Bronchial epithelial cell (primary cell): ENCODE measurements at regions not wholly inside any gene's neighbourhood (a gene's known extent, or its start where the extent isn't known, plus 50 kb on each side); places are given as distances from the start of the nearest gene placed in this dataset.

Experiments used
- DNase-seq: peaks from one replicate; pipeline ENCODE4 v3.0.0-alpha.2; 2010; ENCODE audit warnings: low read depth
- FAIRE-seq: peaks from 2 replicates; lab custom pipeline; 2011; peaks lifted over from hg19 to GRCh38; lab: Jason Lieb, UNC
- H3K27me3 ChIP-seq: 2 replicates; pipeline ENCODE4 v1.5.1; 2011; ENCODE audit warnings: low read length; ENCODE audit not compliant: control insufficient read depth, insufficient read depth
- H3K36me3 ChIP-seq: 2 replicates; pipeline ENCODE4 v1.5.1; 2011; ENCODE audit warnings: low read length; ENCODE audit not compliant: control insufficient read depth, insufficient read depth
- H3K4me3 ChIP-seq: 2 replicates; pipeline ENCODE4 v1.5.1; 2011; ENCODE audit warnings: mild to moderate bottlenecking, low read depth, low read length, control low read depth
- TF ChIP-seq, protein P1 (sequence below): IDR thresholded peaks from 2 replicates; pipeline ENCODE4 v1.5.1; 2011; ENCODE audit warnings: mild to moderate bottlenecking, moderate library complexity, low read length, control low read depth, inconsistent platforms; ENCODE audit not compliant: insufficient read depth, severe bottlenecking

DNA sequence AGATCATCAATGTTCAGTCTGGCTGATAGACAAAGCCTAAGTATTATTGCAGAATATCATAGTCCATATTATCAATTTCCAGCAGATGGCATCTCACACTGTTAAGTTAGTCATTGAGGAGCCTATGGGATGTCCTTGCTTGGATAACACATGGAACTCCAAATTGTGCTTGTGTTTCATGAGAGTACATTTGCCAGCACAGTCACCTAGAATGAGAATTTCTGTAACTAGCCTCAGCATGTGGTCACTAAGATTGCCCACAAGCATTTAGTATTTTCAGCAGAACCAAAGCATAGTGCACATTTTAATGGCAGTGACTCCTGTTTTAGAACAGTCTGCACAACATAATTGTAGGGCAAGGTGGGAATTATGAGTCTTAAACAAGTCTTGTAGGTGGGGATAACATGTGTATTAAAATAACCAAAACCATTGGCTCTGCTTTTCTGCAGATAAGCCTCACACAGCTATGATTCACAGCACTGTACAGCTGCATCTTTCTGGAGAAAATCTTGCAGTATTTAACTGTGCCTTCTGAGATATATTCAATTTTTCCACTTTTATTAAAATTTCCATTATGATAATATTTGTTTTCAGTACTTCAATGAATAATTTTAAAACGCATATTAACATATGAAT is 882.8 kb upstream of the SOX9 start:
- H3K27me3 ChIP-seq = no peaks in the 10 kb centered on the region
- TF ChIP-seq, protein P1, sequence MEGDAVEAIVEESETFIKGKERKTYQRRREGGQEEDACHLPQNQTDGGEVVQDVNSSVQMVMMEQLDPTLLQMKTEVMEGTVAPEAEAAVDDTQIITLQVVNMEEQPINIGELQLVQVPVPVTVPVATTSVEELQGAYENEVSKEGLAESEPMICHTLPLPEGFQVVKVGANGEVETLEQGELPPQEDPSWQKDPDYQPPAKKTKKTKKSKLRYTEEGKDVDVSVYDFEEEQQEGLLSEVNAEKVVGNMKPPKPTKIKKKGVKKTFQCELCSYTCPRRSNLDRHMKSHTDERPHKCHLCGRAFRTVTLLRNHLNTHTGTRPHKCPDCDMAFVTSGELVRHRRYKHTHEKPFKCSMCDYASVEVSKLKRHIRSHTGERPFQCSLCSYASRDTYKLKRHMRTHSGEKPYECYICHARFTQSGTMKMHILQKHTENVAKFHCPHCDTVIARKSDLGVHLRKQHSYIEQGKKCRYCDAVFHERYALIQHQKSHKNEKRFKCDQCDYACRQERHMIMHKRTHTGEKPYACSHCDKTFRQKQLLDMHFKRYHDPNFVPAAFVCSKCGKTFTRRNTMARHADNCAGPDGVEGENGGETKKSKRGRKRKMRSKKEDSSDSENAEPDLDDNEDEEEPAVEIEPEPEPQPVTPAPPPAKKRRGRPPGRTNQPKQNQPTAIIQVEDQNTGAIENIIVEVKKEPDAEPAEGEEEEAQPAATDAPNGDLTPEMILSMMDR = peak; percentile 43
- H3K4me3 ChIP-seq = no peak overlapping the region
- FAIRE-seq (no peak), DNase-seq (peak; percentile 62)
- no peaks in the 10 kb centered on the region for H3K36me3 ChIP-seq

DNA sequence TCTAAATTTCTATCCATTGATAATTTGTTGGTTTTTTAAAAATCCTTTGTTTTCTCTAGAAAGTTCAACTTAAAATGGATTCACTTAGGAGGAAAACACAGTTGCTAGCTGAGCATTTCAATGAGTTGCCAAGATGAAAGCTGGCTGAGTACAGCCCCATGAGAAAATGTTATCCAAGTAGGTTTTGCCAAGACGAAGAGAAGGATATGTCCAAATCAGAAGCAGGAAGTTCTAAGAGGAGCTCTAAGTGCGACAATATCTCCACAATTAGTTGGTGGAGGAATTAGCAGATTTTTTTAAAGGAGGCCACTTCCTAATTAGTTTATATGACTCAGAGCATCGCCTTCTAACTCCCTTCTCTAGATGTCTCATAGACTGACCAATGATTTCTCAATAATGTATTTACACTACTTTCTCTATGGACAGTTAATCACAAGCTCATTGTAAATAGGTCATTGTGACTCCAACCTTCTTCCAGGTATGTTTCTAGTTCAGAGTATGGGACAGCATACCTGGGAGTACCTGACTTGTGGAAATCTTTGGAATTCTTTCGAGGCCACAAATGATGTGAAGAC is 873.3 kb upstream of the SOX9 start:
- DNase-seq (peak; percentile 68), FAIRE-seq (no peak)
- Histone ChIP-seq H3K27me3 (no peaks in the 10 kb centered on the region), H3K4me3 (no peak overlapping the region), H3K36me3 (no peaks in the 10 kb centered on the region)
- TF ChIP-seq, protein P1 = no peak

DNA sequence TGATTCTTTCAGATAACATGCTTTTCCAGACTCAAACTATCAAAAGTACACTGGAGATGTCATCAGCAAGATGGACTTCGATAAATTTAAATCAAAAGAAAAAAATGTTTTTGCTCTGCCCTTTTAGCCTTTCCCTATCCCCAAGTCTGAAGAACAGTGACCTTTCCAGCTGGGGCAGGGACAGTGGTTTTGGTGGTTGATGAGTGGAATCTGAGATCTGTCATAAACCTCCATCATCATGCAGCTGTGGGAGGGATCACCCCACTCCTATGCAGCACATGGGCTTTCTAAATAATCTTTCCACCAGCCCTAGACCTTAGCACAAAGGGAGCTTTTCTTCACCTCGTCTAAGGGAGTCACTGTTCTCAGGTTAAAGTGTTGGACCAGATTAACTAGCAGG is 869.5 kb upstream of the SOX9 start:
- Histone ChIP-seq H3K36me3 (no peaks in the 10 kb centered on the region), H3K27me3 (no peaks in the 10 kb centered on the region), H3K4me3 (no peak overlapping the region)
- FAIRE-seq (no peak), DNase-seq (no peak)
- TF ChIP-seq, protein P1 = no peak

DNA sequence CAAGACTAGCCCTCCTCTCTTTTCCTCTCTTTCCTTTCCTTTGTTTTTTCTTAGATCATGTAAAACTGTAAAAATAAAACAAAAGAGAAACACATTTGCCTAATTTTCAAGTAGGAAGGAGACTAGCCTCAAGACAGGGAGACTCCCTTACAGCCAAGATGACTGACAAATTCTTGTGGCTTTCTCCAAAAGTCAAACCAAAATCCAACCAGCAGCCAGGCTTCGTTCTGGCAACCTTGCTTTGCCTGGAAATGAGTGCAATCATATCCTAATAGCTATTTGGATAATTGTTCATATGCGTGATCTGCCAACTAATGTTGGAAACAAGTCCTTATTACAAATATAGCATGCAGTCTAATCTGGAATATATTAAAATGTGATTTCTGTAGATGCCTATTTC is 868.9 kb upstream of the SOX9 start:
- TF ChIP-seq, protein P1 = no peak
- Histone ChIP-seq H3K4me3 (no peak overlapping the region), H3K36me3 (no peaks in the 10 kb centered on the region), H3K27me3 (no peaks in the 10 kb centered on the region)
- DNase-seq (no peak), FAIRE-seq (no peak)

DNA sequence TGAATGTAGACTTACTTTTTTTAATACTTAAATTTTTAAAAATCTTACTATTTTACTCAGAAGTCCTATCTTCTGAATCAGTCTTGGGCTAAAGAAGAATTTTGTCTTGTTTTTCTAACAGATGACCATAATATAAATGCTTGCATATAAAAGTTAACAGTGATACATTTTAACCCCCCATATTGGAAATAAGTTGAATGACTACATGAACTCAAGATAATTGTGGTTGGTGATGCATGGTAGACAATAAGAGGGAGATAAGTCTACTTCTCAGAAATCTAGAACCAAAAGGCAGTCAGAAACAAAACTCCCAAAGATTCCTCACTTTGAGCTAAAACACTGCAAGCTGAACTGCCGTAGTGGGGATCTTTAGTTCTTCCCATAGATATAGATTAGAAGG is 868.4 kb upstream of the SOX9 start:
- Histone ChIP-seq H3K27me3 (no peaks in the 10 kb centered on the region), H3K36me3 (no peaks in the 10 kb centered on the region), H3K4me3 (no peak overlapping the region)
- no peak for FAIRE-seq
- no peak for DNase-seq
- TF ChIP-seq, protein P1 = no peak

DNA sequence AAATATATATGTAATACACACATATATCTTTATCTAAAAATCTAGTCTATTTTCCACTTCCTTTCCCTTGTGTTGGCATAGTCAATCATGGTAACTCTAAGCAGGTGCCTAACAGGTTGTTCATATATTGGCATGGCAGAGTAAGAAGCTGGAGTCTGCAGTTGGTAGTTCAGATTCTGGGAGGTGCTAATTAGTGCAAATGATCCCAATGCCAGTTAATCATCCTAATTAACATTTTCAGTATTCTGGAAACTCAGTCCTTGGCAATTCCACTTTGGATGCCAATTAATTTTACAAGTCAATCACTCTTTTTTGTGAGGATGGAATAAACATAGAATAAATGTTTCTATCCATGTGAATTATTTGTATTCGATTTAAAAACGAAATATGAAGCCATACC is 863.7 kb upstream of the SOX9 start:
- TF ChIP-seq, protein P1 = no peak
- FAIRE-seq (no peak), DNase-seq (no peak)
- no peak overlapping the region for H3K4me3 ChIP-seq
- H3K27me3 ChIP-seq = no peaks in the 10 kb centered on the region
- no peaks in the 10 kb centered on the region for H3K36me3 ChIP-seq
